HCT116 (cell line): ENCODE measurements at regions not wholly inside any gene's neighbourhood (a gene's known extent, or its start where the extent isn't known, plus 50 kb on each side); places are given as distances from the start of the nearest gene placed in this dataset.

Experiments
- CBX3 ChIP-seq: IDR thresholded peaks from 2 replicates; pipeline ENCODE4 v1.6.1; 2012; ENCODE audit warnings: low read depth
- CEBPB ChIP-seq: IDR thresholded peaks from 2 replicates; pipeline ENCODE4 v1.6.1; 2012; ENCODE audit warnings: low read depth
- EGR1 ChIP-seq: IDR thresholded peaks from 2 replicates; pipeline ENCODE4 v1.6.1; 2012; ENCODE audit warnings: low read depth
- ELF1 ChIP-seq: IDR thresholded peaks from 2 replicates; pipeline ENCODE4 v1.6.1; 2012; ENCODE audit warnings: low read depth, borderline replicate concordance
- EZH2 ChIP-seq: fragments of 200-600 bp; sonication (generic); IDR thresholded peaks from 2 replicates; pipeline ENCODE4 v1.6.1; 2017; ENCODE audit warnings: antibody characterized with exemption, mixed run types
- EZH2phosphoT487 ChIP-seq: fragments of 200-600 bp; IDR thresholded peaks from 2 replicates; pipeline ENCODE4 v1.6.1; 2018; ENCODE audit warnings: antibody characterized with exemption, borderline replicate concordance
- POLR2A ChIP-seq: IDR thresholded peaks from 2 replicates; pipeline ENCODE4 v1.7.0; 2011; ENCODE audit warnings: borderline replicate concordance; ENCODE audit not compliant: insufficient read depth, insufficient read length; ENCODE audit errors: extremely low read depth
- POLR2AphosphoS5 ChIP-seq: IDR thresholded peaks from 2 replicates; pipeline ENCODE4 v1.6.1; 2011; ENCODE audit warnings: mild to moderate bottlenecking, low read depth, low read length, moderate library complexity
- SIN3A ChIP-seq: IDR thresholded peaks from 2 replicates; pipeline ENCODE4 v1.6.1; 2012; ENCODE audit warnings: low read depth
- SP1 ChIP-seq: IDR thresholded peaks from 2 replicates; pipeline ENCODE4 v1.6.1; 2012; ENCODE audit warnings: low read depth
- ZFX ChIP-seq: fragments of 450-650 bp; IDR thresholded peaks from 2 replicates; pipeline ENCODE4 v1.6.1; 2017
- TF ChIP-seq, protein P1 (sequence below), 3 experiments: fragments of 200-600 bp in 1 of 3; sonication (generic) in 1 of 3; IDR thresholded peaks in 2 of 3; conservative IDR thresholded peaks in 1 of 3; 2 replicates each; pipeline ENCODE4 v1.5.1; 2012 to 2017; ENCODE audit warnings: low read depth in 2 of 3, low read length in 2 of 3, antibody characterized with exemption in 1 of 3, borderline replicate concordance in 1 of 3, control low read depth in 1 of 3, mild to moderate bottlenecking in 1 of 3, mixed read lengths in 1 of 3, mixed run types in 1 of 3, moderate library complexity in 1 of 3; ENCODE audit not compliant: insufficient read depth in 1 of 3

DNA sequence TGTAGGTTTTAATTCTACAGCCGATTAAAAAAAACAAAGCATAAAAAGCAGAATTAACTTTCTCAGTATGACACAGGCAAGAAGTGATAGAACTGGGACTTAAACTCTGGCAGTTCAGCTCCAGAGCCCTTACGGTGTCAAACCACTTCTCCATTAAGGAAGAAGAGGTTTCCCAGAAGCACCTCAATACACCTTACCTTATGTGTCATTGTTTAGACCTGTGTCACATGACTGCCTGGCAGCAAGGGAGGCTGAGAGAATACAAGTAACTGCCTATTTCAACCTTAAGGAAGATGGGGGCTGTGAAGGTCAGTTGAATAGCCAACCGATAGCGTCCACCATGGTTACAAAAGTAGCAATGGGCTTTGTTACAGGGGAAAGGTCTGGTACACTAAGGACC lies 54.6 kb upstream of the ARHGAP5 start:
- TF ChIP-seq EZH2phosphoT487 (no peak), EZH2 (no peak), POLR2AphosphoS5 (no peak), ZFX (no peak), POLR2A (no peak), SP1 (no peak), EGR1 (no peak), CBX3 (no peak), SIN3A (no peak), CEBPB (no peak), ELF1 (no peak)
- TF ChIP-seq, protein P1, sequence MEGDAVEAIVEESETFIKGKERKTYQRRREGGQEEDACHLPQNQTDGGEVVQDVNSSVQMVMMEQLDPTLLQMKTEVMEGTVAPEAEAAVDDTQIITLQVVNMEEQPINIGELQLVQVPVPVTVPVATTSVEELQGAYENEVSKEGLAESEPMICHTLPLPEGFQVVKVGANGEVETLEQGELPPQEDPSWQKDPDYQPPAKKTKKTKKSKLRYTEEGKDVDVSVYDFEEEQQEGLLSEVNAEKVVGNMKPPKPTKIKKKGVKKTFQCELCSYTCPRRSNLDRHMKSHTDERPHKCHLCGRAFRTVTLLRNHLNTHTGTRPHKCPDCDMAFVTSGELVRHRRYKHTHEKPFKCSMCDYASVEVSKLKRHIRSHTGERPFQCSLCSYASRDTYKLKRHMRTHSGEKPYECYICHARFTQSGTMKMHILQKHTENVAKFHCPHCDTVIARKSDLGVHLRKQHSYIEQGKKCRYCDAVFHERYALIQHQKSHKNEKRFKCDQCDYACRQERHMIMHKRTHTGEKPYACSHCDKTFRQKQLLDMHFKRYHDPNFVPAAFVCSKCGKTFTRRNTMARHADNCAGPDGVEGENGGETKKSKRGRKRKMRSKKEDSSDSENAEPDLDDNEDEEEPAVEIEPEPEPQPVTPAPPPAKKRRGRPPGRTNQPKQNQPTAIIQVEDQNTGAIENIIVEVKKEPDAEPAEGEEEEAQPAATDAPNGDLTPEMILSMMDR (IDR thresholded peaks at IDR 0.05 in 2 of 3, conservative IDR thresholded peaks at IDR 0.05 in 1 of 3; ENCODE audit: borderline replicate concordance in 1 of 3, insufficient read depth in 1 of 3, low read depth in 2 of 3, low read length in 2 of 3): no peak
